ENCODE measurements at regions not wholly inside any gene's neighbourhood (a gene's known extent, or its start where the extent isn't known, plus 50 kb on each side); places are given as distances from the start of the nearest gene placed in this dataset.

- TF ChIP-seq FOXP2 (optimal IDR thresholded peaks at IDR 0.05; ENCODE audit: borderline replicate concordance, extremely low read depth, extremely low read length, insufficient read depth) (no peak), SIN3A (IDR thresholded peaks at IDR 0.05; ENCODE audit: borderline replicate concordance, insufficient read depth, low read length) (no peak), POLR2AphosphoS5 (IDR thresholded peaks at IDR 0.05; ENCODE audit: low read depth, low read length) (no peak)
Measured at GRCh38 chr1:115473986-115474565, 136.0 kb upstream of the NGF start.
